ENCODE measurements at regions not wholly inside any gene's neighbourhood (a gene's known extent, or its start where the extent isn't known, plus 50 kb on each side); places are given as distances from the start of the nearest gene placed in this dataset.

GRCh38 chr4:43835869-43836268, 612.7 kb downstream of the KCTD8 start:
- Histone ChIP-seq H3K27ac (replicated peaks) (no peak overlapping the region), H3K4me3 (replicated peaks; ENCODE audit: insufficient read depth, low read length) (no peak overlapping the region), H3K27me3 (ENCODE audit: insufficient read depth, poor library complexity, severe bottlenecking) (no peaks in the 10 kb centered on the region)
- no peak for DNase-seq (ENCODE audit: low read depth in 1 of 2, low spot score in 1 of 2)
- TF ChIP-seq SPI1 (IDR thresholded peaks at IDR 0.05; ENCODE audit: borderline replicate concordance, low read depth) (no peak), REST (IDR thresholded peaks at IDR 0.05; ENCODE audit: insufficient replicate concordance, low read depth) (no peak), POLR2AphosphoS5 (IDR thresholded peaks at IDR 0.05; ENCODE audit: low read depth) (no peak), CTCF (IDR thresholded peaks at IDR 0.05; ENCODE audit: insufficient read depth, low read length) (no peak), GABPA (IDR thresholded peaks at IDR 0.05; ENCODE audit: low read depth) (no peak)

GRCh38 chr4:43837171-43837570, 611.4 kb downstream of the KCTD8 start:
- TF ChIP-seq POLR2AphosphoS5 (IDR thresholded peaks at IDR 0.05; ENCODE audit: low read depth) (no peak), SPI1 (IDR thresholded peaks at IDR 0.05; ENCODE audit: borderline replicate concordance, low read depth) (no peak), CTCF (IDR thresholded peaks at IDR 0.05; ENCODE audit: insufficient read depth, low read length) (no peak)
- no peak overlapping the region for H3K4me3 ChIP-seq (replicated peaks; ENCODE audit: insufficient read depth, low read length)
- no peaks in the 10 kb centered on the region for H3K27me3 ChIP-seq (ENCODE audit: insufficient read depth, poor library complexity, severe bottlenecking)
- no peak for DNase-seq (ENCODE audit: low read depth in 1 of 2, low spot score in 1 of 2)
- no peak overlapping the region for H3K27ac ChIP-seq (replicated peaks)

GRCh38 chr4:43837604-43838003, 611.0 kb downstream of the KCTD8 start:
- no peak for TF ChIP-seq REST (IDR thresholded peaks at IDR 0.05; ENCODE audit: insufficient replicate concordance, low read depth)
- no peak for TF ChIP-seq POLR2AphosphoS5 (IDR thresholded peaks at IDR 0.05; ENCODE audit: low read depth)
- no peak for TF ChIP-seq GABPA (IDR thresholded peaks at IDR 0.05; ENCODE audit: low read depth)
- no peak for TF ChIP-seq SPI1 (IDR thresholded peaks at IDR 0.05; ENCODE audit: borderline replicate concordance, low read depth)
- no peak for TF ChIP-seq CTCF (IDR thresholded peaks at IDR 0.05; ENCODE audit: insufficient read depth, low read length)
- Histone ChIP-seq H3K27ac (replicated peaks) (no peak overlapping the region), H3K27me3 (ENCODE audit: insufficient read depth, poor library complexity, severe bottlenecking) (no peaks in the 10 kb centered on the region), H3K4me3 (replicated peaks; ENCODE audit: insufficient read depth, low read length) (no peak overlapping the region)
- DNase-seq (ENCODE audit: low read depth in 1 of 2, low spot score in 1 of 2) = no peak

- no peaks in the 10 kb centered on the region for H3K27me3 ChIP-seq (ENCODE audit: insufficient read depth, poor library complexity, severe bottlenecking)
- H3K27ac ChIP-seq (replicated peaks) = no peak overlapping the region
- DNase-seq (ENCODE audit: low read depth in 1 of 2, low spot score in 1 of 2) = no peak
- TF ChIP-seq GABPA (IDR thresholded peaks at IDR 0.05; ENCODE audit: low read depth) (no peak), REST (IDR thresholded peaks at IDR 0.05; ENCODE audit: insufficient replicate concordance, low read depth) (no peak), SPI1 (IDR thresholded peaks at IDR 0.05; ENCODE audit: borderline replicate concordance, low read depth) (no peak), POLR2AphosphoS5 (IDR thresholded peaks at IDR 0.05; ENCODE audit: low read depth) (no peak), CTCF (IDR thresholded peaks at IDR 0.05; ENCODE audit: insufficient read depth, low read length) (no peak)
- H3K4me3 ChIP-seq (replicated peaks; ENCODE audit: insufficient read depth, low read length) = no peak overlapping the region
These were observed 606.0 kb downstream of the KCTD8 start for GRCh38 chr4:43842594-43842993.
